GM13976 (cell line): ENCODE measurements at regions not wholly inside any gene's neighbourhood (a gene's known extent, or its start where the extent isn't known, plus 50 kb on each side); places are given as distances from the start of the nearest gene placed in this dataset.

Experiments used
- DNase-seq: peaks from one replicate; pipeline ENCODE4 v3.0.0; 2012; ENCODE audit warnings: low spot score
- CTCF ChIP-seq: IDR thresholded peaks from 2 replicates; pipeline ENCODE4 v1.5.1; 2012; ENCODE audit warnings: borderline replicate concordance, mild to moderate bottlenecking; ENCODE audit not compliant: insufficient read depth; ENCODE audit errors: extremely low read depth, missing control alignments, control extremely low read depth
- in situ Hi-C: fragments of 300-500 bp; cut with MboI; formaldehyde crosslinking; loops from one replicate; pipeline ENCODE4 v1.12.0; 2022; ENCODE audit warnings: low sequenced_read_pairs, mixed read lengths, inconsistent platforms; ENCODE audit not compliant: unreplicated experiment

- in situ Hi-C loops, result no loop called here
- no peak for DNase-seq
- TF ChIP-seq CTCF, result no peak
These were observed 226.4 kb upstream of the WWC1 start for GRCh38 chr5:168064933-168065622.

- no peak for TF ChIP-seq CTCF
- in situ Hi-C loops, result no loop called here
- DNase-seq, result no peak
These were observed 224.8 kb upstream of the WWC1 start for GRCh38 chr5:168066536-168067208.

DNA sequence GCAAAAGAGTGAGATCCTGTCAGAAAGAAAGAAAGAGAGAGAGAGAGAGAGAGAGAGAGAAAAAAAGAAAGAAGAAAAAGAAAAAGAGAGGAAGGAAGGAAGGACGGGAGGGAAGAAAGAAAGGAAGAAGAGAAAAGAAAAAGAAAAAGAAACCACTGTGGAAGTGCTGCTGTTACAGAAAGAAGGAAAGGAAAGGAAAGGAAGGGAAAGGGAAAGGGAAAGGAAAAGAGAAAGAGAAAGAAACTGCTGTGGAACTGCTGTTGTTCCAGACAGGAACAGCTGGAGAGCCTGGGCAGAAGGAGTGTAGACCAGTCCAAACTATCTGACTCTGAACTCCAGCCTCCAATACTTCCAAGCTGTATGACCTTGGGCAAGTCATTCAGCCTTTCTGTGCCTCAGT is 220.7 kb upstream of the WWC1 start:
- TF ChIP-seq CTCF, result no peak
- in situ Hi-C loops, result no loop called here
- no peak for DNase-seq

GRCh38 chr5:168072665-168073064 is 218.8 kb upstream of the WWC1 start:
- DNase-seq, result no peak
- TF ChIP-seq CTCF, result no peak
- in situ Hi-C loops, result no loop called here

- TF ChIP-seq CTCF, result no peak
- no peak for DNase-seq
- in situ Hi-C loops, result no loop called here
These were observed 218.1 kb upstream of the WWC1 start for GRCh38 chr5:168073311-168073710.

- no peak for DNase-seq
- TF ChIP-seq CTCF, result no peak
- in situ Hi-C loops, result no loop called here
These were observed 217.2 kb upstream of the WWC1 start for GRCh38 chr5:168073991-168074800.
